ENCODE measurements at regions not wholly inside any gene's neighbourhood (a gene's known extent, or its start where the extent isn't known, plus 50 kb on each side); places are given as distances from the start of the nearest gene placed in this dataset.

- no peak for DNase-seq
- Histone ChIP-seq H3K27me3 (no peaks in the 10 kb centered on the region), H3K4me1 (no peaks in the 10 kb centered on the region), H3K9me3 (no peaks in the 10 kb centered on the region), H3K4me3 (ENCODE audit: low read depth, low read length) (no peak overlapping the region), H3K36me3 (no peaks in the 10 kb centered on the region)
- TF ChIP-seq CTCF (IDR thresholded peaks at IDR 0.05; ENCODE audit: low read depth, low read length): no peak
Observed at GRCh38 chr3:69569520-69569919, 169.7 kb upstream of the MITF start.

GRCh38 chr3:69568951-69569350 is 170.3 kb upstream of the MITF start:
- Histone ChIP-seq H3K4me3 (ENCODE audit: low read depth, low read length) (no peak overlapping the region), H3K27me3 (no peaks in the 10 kb centered on the region), H3K4me1 (no peaks in the 10 kb centered on the region), H3K36me3 (no peaks in the 10 kb centered on the region), H3K9me3 (no peaks in the 10 kb centered on the region)
- DNase-seq: no peak
- TF ChIP-seq CTCF (IDR thresholded peaks at IDR 0.05; ENCODE audit: low read depth, low read length): no peak

DNA sequence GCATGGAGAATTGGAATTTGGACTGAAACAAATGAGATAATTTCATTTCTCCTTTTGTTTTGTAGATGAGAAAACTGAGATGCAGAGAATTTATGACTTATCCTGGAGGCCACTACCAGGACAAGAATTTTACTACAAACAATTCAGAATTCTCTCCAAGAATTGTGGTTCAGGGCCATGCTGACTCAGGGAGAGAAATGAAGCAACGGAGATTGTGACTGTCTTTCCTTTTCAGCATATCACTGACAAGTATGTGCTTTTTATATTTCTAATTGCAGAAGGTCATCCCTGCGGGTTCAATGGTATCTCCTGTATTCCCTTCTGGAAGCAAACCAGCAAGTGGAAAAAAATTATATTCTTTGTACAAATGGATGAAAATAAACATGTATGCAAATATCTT is 170.8 kb upstream of the MITF start:
- Histone ChIP-seq H3K4me3 (ENCODE audit: low read depth, low read length) (no peak overlapping the region), H3K36me3 (no peaks in the 10 kb centered on the region), H3K4me1 (no peaks in the 10 kb centered on the region), H3K9me3 (no peaks in the 10 kb centered on the region), H3K27me3 (no peaks in the 10 kb centered on the region)
- DNase-seq: no peak
- TF ChIP-seq CTCF (IDR thresholded peaks at IDR 0.05; ENCODE audit: low read depth, low read length): no peak

DNA sequence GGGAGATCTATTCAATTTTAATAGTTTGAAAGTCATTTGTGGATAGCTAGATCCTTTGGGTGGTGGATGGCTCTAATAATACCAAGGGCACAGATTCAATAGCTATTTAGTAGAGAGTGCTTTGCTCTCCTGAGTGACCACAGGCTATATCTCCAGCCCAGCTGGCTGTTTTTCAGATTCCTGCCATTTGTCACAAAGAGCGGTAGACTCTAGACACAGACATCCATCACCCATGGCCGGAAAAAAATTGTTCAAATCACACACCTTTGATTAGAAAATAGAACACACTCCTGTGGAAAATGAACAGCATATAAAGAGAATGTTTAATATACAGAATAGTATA is 171.6 kb upstream of the MITF start:
- H3K9me3 ChIP-seq: no peaks in the 10 kb centered on the region
- H3K4me3 ChIP-seq (ENCODE audit: low read depth, low read length): no peak overlapping the region
- DNase-seq: no peak
- TF ChIP-seq CTCF (IDR thresholded peaks at IDR 0.05; ENCODE audit: low read depth, low read length): no peak
- no peaks in the 10 kb centered on the region for H3K4me1 ChIP-seq
- H3K36me3 ChIP-seq: no peaks in the 10 kb centered on the region
- no peaks in the 10 kb centered on the region for H3K27me3 ChIP-seq

- Histone ChIP-seq H3K27me3 (no peaks in the 10 kb centered on the region), H3K4me1 (no peaks in the 10 kb centered on the region), H3K9me3 (no peaks in the 10 kb centered on the region), H3K4me3 (ENCODE audit: low read depth, low read length) (no peak overlapping the region), H3K36me3 (no peaks in the 10 kb centered on the region)
- DNase-seq: no peak
- no peak for TF ChIP-seq CTCF (IDR thresholded peaks at IDR 0.05; ENCODE audit: low read depth, low read length)
Observed at GRCh38 chr3:69567023-69567709, 172.1 kb upstream of the MITF start.

- Histone ChIP-seq H3K4me3 (ENCODE audit: low read depth, low read length) (no peak overlapping the region), H3K4me1 (no peaks in the 10 kb centered on the region), H3K36me3 (no peaks in the 10 kb centered on the region), H3K9me3 (no peaks in the 10 kb centered on the region), H3K27me3 (no peaks in the 10 kb centered on the region)
- no peak for DNase-seq
- no peak for TF ChIP-seq CTCF (IDR thresholded peaks at IDR 0.05; ENCODE audit: low read depth, low read length)
Observed at GRCh38 chr3:69566275-69566674, 173.0 kb upstream of the MITF start.

Data from BE2C (cell line).